Transverse colon (tissue), 4 donors: ENCODE measurements at regions not wholly inside any gene's neighbourhood (a gene's known extent, or its start where the extent isn't known, plus 50 kb on each side); places are given as distances from the start of the nearest gene placed in this dataset.

Source experiments
- DNase-seq: peaks from one replicate; pipeline ENCODE4 v3.0.0-alpha.2; 2019
- H3K27ac ChIP-seq, 4 donors: fragments of 200-600 bp; sonication (generic); 2 replicates each; pipeline ENCODE4 v1.5.1; 2016 to 2018; ENCODE audit warnings: inconsistent platforms in 4 of 4
- H3K27me3 ChIP-seq: fragments of 200-600 bp; sonication (generic); 2 replicates; pipeline ENCODE4 v1.5.1; 2017; ENCODE audit warnings: inconsistent platforms
- H3K36me3 ChIP-seq, 4 donors: fragments of 200-600 bp; sonication (generic); 2 replicates each; pipeline ENCODE4 v1.5.1; 2017 to 2019; ENCODE audit warnings: inconsistent platforms in 4 of 4
- H3K4me1 ChIP-seq, 4 donors: fragments of 200-600 bp; sonication (generic); 2 replicates each; pipeline ENCODE4 v1.5.1; 2017 to 2020; ENCODE audit warnings: inconsistent platforms in 4 of 4
- H3K4me3 ChIP-seq, 4 donors: fragments of 200-600 bp; sonication (generic); 1 replicate in 1 of 4; 2 replicates in 3 of 4; pipeline versions ENCODE4 v1.5.1 to v1.6.1; 2017 to 2019; ENCODE audit warnings: inconsistent platforms in 4 of 4
- H3K9me3 ChIP-seq, 2 donors: fragments of 200-600 bp; sonication (generic); 2 replicates each; pipeline ENCODE4 v1.5.1; 2017 to 2019; ENCODE audit warnings: inconsistent platforms in 2 of 2
- CTCF ChIP-seq, 5 experiments: fragments of 200-600 bp in 3 of 5; fragments of 450-650 bp in 2 of 5; sonication (generic) in 3 of 5; IDR thresholded peaks; 1 replicate in 2 of 5; 2 replicates in 3 of 5; pipeline ENCODE4 v1.5.1; 2016 to 2017; ENCODE audit warnings: antibody characterized with exemption in 5 of 5, inconsistent platforms in 3 of 5, mild to moderate bottlenecking in 2 of 5, moderate library complexity in 1 of 5
- EP300 ChIP-seq: sonication (generic); formaldehyde crosslinking; IDR thresholded peaks from one replicate; pipeline ENCODE4 v1.6.1; 2017; ENCODE audit warnings: antibody characterized with exemption, low read depth
- POLR2A ChIP-seq: fragments of 450-650 bp; IDR thresholded peaks from one replicate; pipeline ENCODE4 v1.6.1; 2016; ENCODE audit warnings: antibody characterized with exemption, mild to moderate bottlenecking, moderate library complexity
- POLR2AphosphoS5 ChIP-seq, 3 donors: sonication (generic); formaldehyde crosslinking; IDR thresholded peaks; one replicate each; pipeline ENCODE4 v1.6.1; 2016; ENCODE audit warnings: antibody characterized with exemption in 3 of 3
- WGBS, 2 donors: methylation state at CpG; one replicate each; pipeline ENCODE4 v1.1.5; 2018; ENCODE audit warnings: low coverage in 1 of 2; 5-methylcytosine and 5-hydroxymethylcytosine counted together
- in situ Hi-C, 4 donors: fragments of 200-750 bp; cut with MboI; loops; one replicate each; pipeline versions ENCODE4 v1.15.0 to v1.15.1; 2017; ENCODE audit warnings: low sequenced_read_pairs in 3 of 4, low pct_ligation_motif_present in 1 of 4, low pct_unique_long_range_greater_than_20kb in 1 of 4
- intact Hi-C: fragments of 100-400 bp; cut with DNase I; formaldehyde crosslinking; loops from one replicate; pipeline ENCODE4 v1.15.1; 2023; ENCODE audit warnings: low total_unique reads

- Histone ChIP-seq H3K27me3 (no peaks in the 10 kb centered on the region), H3K4me3 (no peak overlapping the region), H3K9me3 (peaks cover 0 to 4% of the 10 kb centered on the region in 2 donors), H3K27ac (no peak overlapping the region), H3K36me3 (no peaks in the 10 kb centered on the region), H3K4me1 (no peaks in the 10 kb centered on the region)
- no peak for DNase-seq
- TF ChIP-seq POLR2A, result no peak
- no peak for TF ChIP-seq EP300
- no peak for TF ChIP-seq POLR2AphosphoS5 (IDR thresholded peaks at IDR 0.05)
- TF ChIP-seq CTCF (IDR thresholded peaks at IDR 0.05), result no peak
- intact Hi-C loops, result no loop called here
- WGBS, 2 donors, result 83 to 87% methylated on average over 1 of the region's 1 CpG
- in situ Hi-C loops, result no loop called here
Observed at GRCh38 chr5:22947921-22948320, 94.8 kb upstream of the CDH12 start.

DNA sequence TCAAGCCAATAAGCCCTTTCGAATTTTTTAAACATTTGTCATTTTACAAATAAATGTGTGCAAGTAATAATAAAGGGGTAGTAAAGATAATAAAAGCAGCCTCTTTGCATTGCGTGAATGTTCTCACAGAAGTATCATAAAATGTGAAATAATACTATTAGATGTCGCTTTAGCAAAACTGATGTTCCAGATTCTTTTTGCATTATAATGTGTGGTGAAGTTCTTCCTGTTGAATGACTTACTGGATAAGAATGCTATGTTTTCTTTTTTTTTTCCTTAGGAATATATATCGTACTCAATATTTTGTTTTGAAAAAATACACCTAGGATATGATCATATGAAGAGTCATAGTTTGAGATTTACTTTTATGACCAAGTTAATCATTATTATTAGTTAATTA, 85.2 kb upstream of the CDH12 start:
- Histone ChIP-seq H3K27me3 (no peaks in the 10 kb centered on the region), H3K27ac (no peak overlapping the region), H3K4me1 (no peaks in the 10 kb centered on the region), H3K4me3 (no peak overlapping the region), H3K36me3 (no peaks in the 10 kb centered on the region), H3K9me3 (peaks cover 3 to 5% of the 10 kb centered on the region in 2 donors)
- in situ Hi-C loops, result no loop called here
- intact Hi-C loops, result no loop called here
- DNase-seq, result no peak
- no peak for TF ChIP-seq POLR2A
- TF ChIP-seq EP300, result no peak
- no peak for TF ChIP-seq CTCF (IDR thresholded peaks at IDR 0.05)
- no peak for TF ChIP-seq POLR2AphosphoS5 (IDR thresholded peaks at IDR 0.05)
- 87 to 93% methylated on average over 4 of the region's 4 CpGs for WGBS, 2 donors

- Histone ChIP-seq H3K27me3 (no peaks in the 10 kb centered on the region), H3K27ac (no peak overlapping the region), H3K9me3 (no peaks in the 10 kb centered on the region), H3K36me3 (no peaks in the 10 kb centered on the region), H3K4me1 (no peaks in the 10 kb centered on the region), H3K4me3 (no peak overlapping the region)
- in situ Hi-C loops, result no loop called here
- no peak for DNase-seq
- no peak for TF ChIP-seq POLR2AphosphoS5 (IDR thresholded peaks at IDR 0.05)
- WGBS, 2 donors, result 50 to 71% methylated on average over 1 of the region's 1 CpG
- intact Hi-C loops, result no loop called here
Observed at GRCh38 chr5:22928821-22929482, 75.8 kb upstream of the CDH12 start.

- WGBS, 2 donors, result 35 to 47% methylated on average over 1 of the region's 1 CpG
- Histone ChIP-seq H3K27me3 (no peaks in the 10 kb centered on the region), H3K4me1 (no peaks in the 10 kb centered on the region), H3K9me3 (no peaks in the 10 kb centered on the region), H3K27ac (no peak overlapping the region), H3K36me3 (no peaks in the 10 kb centered on the region), H3K4me3 (no peak overlapping the region)
- in situ Hi-C loops (no loop called here), intact Hi-C loops (no loop called here)
- no peak for TF ChIP-seq POLR2AphosphoS5 (IDR thresholded peaks at IDR 0.05)
- no peak for TF ChIP-seq CTCF (IDR thresholded peaks at IDR 0.05)
- no peak for TF ChIP-seq POLR2A
- no peak for TF ChIP-seq EP300
- DNase-seq, result no peak
Observed at GRCh38 chr5:22926574-22926973, 73.4 kb upstream of the CDH12 start.

GRCh38 chr5:22918511-22918910, 65.4 kb upstream of the CDH12 start:
- no peak overlapping the region for H3K4me3 ChIP-seq
- in situ Hi-C loops, result no loop called here
- H3K36me3 ChIP-seq, result no peaks in the 10 kb centered on the region
- TF ChIP-seq CTCF (IDR thresholded peaks at IDR 0.05), result no peak
- TF ChIP-seq POLR2AphosphoS5 (IDR thresholded peaks at IDR 0.05), result no peak
- no peak for TF ChIP-seq POLR2A
- TF ChIP-seq EP300, result no peak
- H3K27me3 ChIP-seq, result no peaks in the 10 kb centered on the region
- H3K4me1 ChIP-seq, result no peaks in the 10 kb centered on the region
- intact Hi-C loops, result no loop called here
- no peak for DNase-seq
- H3K9me3 ChIP-seq, result no peaks in the 10 kb centered on the region
- no peak overlapping the region for H3K27ac ChIP-seq
- WGBS, 2 donors, result 50 to 56% methylated on average over 4 of the region's 4 CpGs
